Upper lobe of right lung (tissue), 1 donor: ENCODE measurements at regions not wholly inside any gene's neighbourhood (a gene's known extent, or its start where the extent isn't known, plus 50 kb on each side); places are given as distances from the start of the nearest gene placed in this dataset.

Experiments
- ATAC-seq: fragments of 200-7000 bp; cut with Tn5 transposase; one replicate; pipeline ENCODE4 v1.9.1; 2020; ENCODE audit warnings: mild to moderate bottlenecking, moderate library complexity
- DNase-seq: peaks from one replicate; pipeline ENCODE4 v3.0.0-alpha.2; 2020
- H3K27ac ChIP-seq: fragments of 200-600 bp; one replicate; pipeline ENCODE4 v1.8.0; 2022
- H3K27me3 ChIP-seq: fragments of 200-600 bp; one replicate; pipeline ENCODE4 v1.8.0; 2022; ENCODE audit warnings: mild to moderate bottlenecking
- H3K36me3 ChIP-seq: fragments of 200-600 bp; one replicate; pipeline ENCODE4 v1.8.0; 2022
- H3K4me1 ChIP-seq: fragments of 200-600 bp; one replicate; pipeline ENCODE4 v1.8.0; 2022
- H3K4me3 ChIP-seq: fragments of 200-600 bp; one replicate; pipeline ENCODE4 v1.8.0; 2022; ENCODE audit warnings: mild to moderate bottlenecking
- H3K9me3 ChIP-seq: fragments of 200-600 bp; one replicate; pipeline ENCODE4 v1.8.0; 2022
- CTCF ChIP-seq: fragments of 200-600 bp; IDR thresholded peaks from one replicate; pipeline ENCODE4 v1.8.0; 2022; ENCODE audit warnings: antibody characterized with exemption
- intact Hi-C: fragments of 100-400 bp; cut with DNase I; formaldehyde crosslinking; loops from one replicate; pipeline ENCODE4 v1.11.0; 2022
- donor health status: DM: no; HTN: yes; CAD: no; lungs with severe emphysema.

- no peak overlapping the region for H3K4me3 ChIP-seq
These were observed 255.0 kb downstream of the TRIB2 start for GRCh38 chr2:12971581-12972365.

GRCh38 chr2:12978066-12978835 is 261.5 kb downstream of the TRIB2 start:
- H3K27ac ChIP-seq = no peak overlapping the region
- H3K4me3 ChIP-seq = no peak overlapping the region
- ATAC-seq (peak; percentile 78), DNase-seq (no peak)
- no peaks in the 10 kb centered on the region for H3K36me3 ChIP-seq
- no peaks in the 10 kb centered on the region for H3K4me1 ChIP-seq
- no peaks in the 10 kb centered on the region for H3K9me3 ChIP-seq
- no peaks in the 10 kb centered on the region for H3K27me3 ChIP-seq
- no peak for TF ChIP-seq CTCF
- intact Hi-C loops = no loop called here

More at GRCh38 chr2:12971581-12972365, 255.0 kb downstream of the TRIB2 start:
- Histone ChIP-seq H3K36me3 (no peaks in the 10 kb centered on the region), H3K4me1 (no peaks in the 10 kb centered on the region), H3K9me3 (no peaks in the 10 kb centered on the region), H3K27me3 (no peaks in the 10 kb centered on the region), H3K27ac (no peak overlapping the region)
- no peak for TF ChIP-seq CTCF
- ATAC-seq (no peak), DNase-seq (no peak)
- intact Hi-C loops = no loop called here

GRCh38 chr2:12979066-12979465 is 262.3 kb downstream of the TRIB2 start:
- intact Hi-C loops = no loop called here
- ATAC-seq = peak; percentile 33
- no peak overlapping the region for H3K27ac ChIP-seq

GRCh38 chr2:12980817-12981216 is 264.1 kb downstream of the TRIB2 start:
- ATAC-seq (no peak), DNase-seq (no peak)
- no peak for TF ChIP-seq CTCF
- Histone ChIP-seq H3K27me3 (no peaks in the 10 kb centered on the region), H3K9me3 (no peaks in the 10 kb centered on the region), H3K36me3 (no peaks in the 10 kb centered on the region), H3K4me3 (no peak overlapping the region), H3K27ac (no peak overlapping the region), H3K4me1 (no peaks in the 10 kb centered on the region)
- intact Hi-C loops = no loop called here

More at GRCh38 chr2:12979066-12979465, 262.3 kb downstream of the TRIB2 start:
- no peaks in the 10 kb centered on the region for H3K27me3 ChIP-seq
- no peaks in the 10 kb centered on the region for H3K9me3 ChIP-seq
- H3K36me3 ChIP-seq = no peaks in the 10 kb centered on the region
- TF ChIP-seq CTCF = no peak
- H3K4me3 ChIP-seq = no peak overlapping the region
- DNase-seq = no peak
- no peaks in the 10 kb centered on the region for H3K4me1 ChIP-seq

GRCh38 chr2:12982149-12982584 is 265.4 kb downstream of the TRIB2 start:
- ATAC-seq (no peak), DNase-seq (no peak)
- Histone ChIP-seq H3K4me1 (no peaks in the 10 kb centered on the region), H3K4me3 (no peak overlapping the region), H3K27me3 (no peaks in the 10 kb centered on the region), H3K9me3 (no peaks in the 10 kb centered on the region), H3K36me3 (no peaks in the 10 kb centered on the region), H3K27ac (no peak overlapping the region)
- no peak for TF ChIP-seq CTCF
- intact Hi-C loops = no loop called here
